ENCODE measurements at regions not wholly inside any gene's neighbourhood (a gene's known extent, or its start where the extent isn't known, plus 50 kb on each side); places are given as distances from the start of the nearest gene placed in this dataset.
A peak's percentile ranks its signal among the peaks of the same experiment; 100 is the strongest.
"Not testable (repeated sequence)": the region's sequence is repeated elsewhere in the genome, so short reads cannot be mapped to it uniquely, and the experiment has no call there.

GRCh38 chr7:9719303-9719702 lies 1254.4 kb upstream of the PHF14 start:
- intact Hi-C loops (cut with DNase I): no loop called here
- DNase-seq (no peak), ATAC-seq (ENCODE audit: poor library complexity) (no peak)

GRCh38 chr7:9719721-9720120 lies 1254.0 kb upstream of the PHF14 start:
- DNase-seq (no peak), ATAC-seq (ENCODE audit: poor library complexity) (no peak)
- intact Hi-C loops (cut with DNase I): no loop called here

- ATAC-seq (ENCODE audit: poor library complexity); DNase-seq; intact Hi-C loops (cut with DNase I): not testable (repeated sequence)
These were observed 1247.6 kb upstream of the PHF14 start for GRCh38 chr7:9725940-9726663.

- intact Hi-C loops (cut with DNase I); DNase-seq; ATAC-seq (ENCODE audit: poor library complexity): not testable (repeated sequence)
These were observed 1246.9 kb upstream of the PHF14 start for GRCh38 chr7:9726811-9727210.

- ATAC-seq (ENCODE audit: poor library complexity); intact Hi-C loops (cut with DNase I): not testable (repeated sequence)
- DNase-seq: peak; percentile 35
These were observed 1246.2 kb upstream of the PHF14 start for GRCh38 chr7:9727467-9727869.

- ATAC-seq (ENCODE audit: poor library complexity); DNase-seq; intact Hi-C loops (cut with DNase I): not testable (repeated sequence)
These were observed 1245.5 kb upstream of the PHF14 start for GRCh38 chr7:9728014-9728657.

- DNase-seq (no peak), ATAC-seq (ENCODE audit: poor library complexity) (no peak)
- intact Hi-C loops (cut with DNase I): no loop called here
These were observed 1221.6 kb upstream of the PHF14 start for GRCh38 chr7:9752033-9752432.

- DNase-seq (no peak), ATAC-seq (ENCODE audit: poor library complexity) (no peak)
These were observed 1212.4 kb upstream of the PHF14 start for GRCh38 chr7:9761224-9761623.

GRCh38 chr7:9776900-9777299 lies 1196.8 kb upstream of the PHF14 start:
- DNase-seq (no peak), ATAC-seq (ENCODE audit: poor library complexity) (no peak)
- intact Hi-C loops (cut with DNase I): no loop called here

More at GRCh38 chr7:9761224-9761623, 1212.4 kb upstream of the PHF14 start:
- intact Hi-C loops (cut with DNase I): no loop called here

GRCh38 chr7:9778367-9778766 lies 1195.3 kb upstream of the PHF14 start:
- ATAC-seq (ENCODE audit: poor library complexity) (no peak), DNase-seq (no peak)
- intact Hi-C loops (cut with DNase I): no loop called here

GRCh38 chr7:9781710-9782109 lies 1192.0 kb upstream of the PHF14 start:
- intact Hi-C loops (cut with DNase I): no loop called here
- DNase-seq: no peak
- ATAC-seq (ENCODE audit: poor library complexity): no peak

GRCh38 chr7:9782275-9782674 lies 1191.4 kb upstream of the PHF14 start:
- intact Hi-C loops (cut with DNase I): no loop called here
- ATAC-seq (ENCODE audit: poor library complexity) (no peak), DNase-seq (no peak)

- intact Hi-C loops (cut with DNase I): no loop called here
- ATAC-seq (ENCODE audit: poor library complexity) (no peak), DNase-seq (no peak)
These were observed 1188.5 kb upstream of the PHF14 start for GRCh38 chr7:9785211-9785610.

GRCh38 chr7:9796241-9796640 lies 1177.4 kb upstream of the PHF14 start:
- no peak for ATAC-seq (ENCODE audit: poor library complexity)
- no peak for DNase-seq
- intact Hi-C loops (cut with DNase I): no loop called here

- no peak for ATAC-seq (ENCODE audit: poor library complexity)
These were observed 1151.0 kb upstream of the PHF14 start for GRCh38 chr7:9822458-9823290.

GRCh38 chr7:9835199-9835598 lies 1138.5 kb upstream of the PHF14 start:
- ATAC-seq (ENCODE audit: poor library complexity) (no peak), DNase-seq (no peak)
- intact Hi-C loops (cut with DNase I): no loop called here

More at GRCh38 chr7:9822458-9823290, 1151.0 kb upstream of the PHF14 start:
- no peak for DNase-seq
- intact Hi-C loops (cut with DNase I): no loop called here

- ATAC-seq (ENCODE audit: poor library complexity) (no peak), DNase-seq (no peak)
- intact Hi-C loops (cut with DNase I): no loop called here
These were observed 1137.0 kb upstream of the PHF14 start for GRCh38 chr7:9836671-9837070.

GRCh38 chr7:9842301-9842700 lies 1131.4 kb upstream of the PHF14 start:
- no peak for DNase-seq
- no peak for ATAC-seq (ENCODE audit: poor library complexity)
- intact Hi-C loops (cut with DNase I): no loop called here

- ATAC-seq (ENCODE audit: poor library complexity) (no peak), DNase-seq (no peak)
- intact Hi-C loops (cut with DNase I): no loop called here
These were observed 1126.8 kb upstream of the PHF14 start for GRCh38 chr7:9846902-9847301.

- ATAC-seq (ENCODE audit: poor library complexity) (no peak), DNase-seq (no peak)
- intact Hi-C loops (cut with DNase I): no loop called here
These were observed 1119.1 kb upstream of the PHF14 start for GRCh38 chr7:9854605-9855004.
